SK-N-SH (cell line): ENCODE measurements at regions not wholly inside any gene's neighbourhood (a gene's known extent, or its start where the extent isn't known, plus 50 kb on each side); places are given as distances from the start of the nearest gene placed in this dataset.

Experiments
- CTCF ChIA-PET: fragments of 300-600, 350-600 bp; formaldehyde crosslinking; extraction: SDS; loops from one replicate; lab custom pipeline; 2021; lab: Yijun Ruan, JAX
- POLR2A ChIA-PET: fragments of 350-600 bp; sonication (Branson Sonifier 250); formaldehyde crosslinking; extraction: SDS; loops from one replicate; lab custom pipeline; 2020; ENCODE audit warnings: antibody characterized with exemption, inconsistent platforms; lab: Yijun Ruan, JAX
- DNase-seq: peaks from one replicate; pipeline ENCODE4 v3.0.0; 2012
- H2AFZ ChIP-seq: fragments of 200-600 bp; sonication (generic); 2 replicates; pipeline ENCODE4 v1.8.1; 2016; ENCODE audit warnings: antibody characterized with exemption, mild to moderate bottlenecking, low read depth
- H3F3A ChIP-seq: fragments of 200-600 bp; sonication (generic); replicated peaks from 2 replicates; pipeline ENCODE3; 2016; ENCODE audit warnings: antibody characterized with exemption, mild to moderate bottlenecking; ENCODE audit not compliant: insufficient read depth
- H3K27ac ChIP-seq, 2 experiments: fragments of 200-500 bp in 1 of 2; fragments of 200-600 bp in 1 of 2; sonication (Bioruptor generic) in 1 of 2; sonication (generic), shearing (Covaris generic) in 1 of 2; 2 replicates each; pipeline versions ENCODE4 v1.5.1 to v1.6.1; 2014 to 2016; ENCODE audit warnings: low read depth in 2 of 2, inconsistent platforms in 1 of 2, low read length in 1 of 2, mild to moderate bottlenecking in 1 of 2, mixed read lengths in 1 of 2
- H3K27me3 ChIP-seq: fragments of 200-600 bp; sonication (generic), shearing (Covaris generic); 2 replicates; pipeline ENCODE4 v1.6.1; 2016; ENCODE audit warnings: mixed run types; ENCODE audit not compliant: insufficient read depth
- H3K36me3 ChIP-seq, 2 experiments: fragments of 200-500 bp in 1 of 2; fragments of 200-600 bp in 1 of 2; sonication (Bioruptor generic) in 1 of 2; sonication (generic) in 1 of 2; replicated peaks in 1 of 2; 2 replicates each; pipeline versions ENCODE3 to v1.5.1; 2014 to 2016; ENCODE audit warnings: low read length in 1 of 2, mild to moderate bottlenecking in 1 of 2; ENCODE audit not compliant: insufficient read depth in 2 of 2, control insufficient read depth in 1 of 2
- H3K4me1 ChIP-seq, 2 experiments: fragments of 200-500 bp in 1 of 2; fragments of 200-600 bp in 1 of 2; sonication (Bioruptor generic) in 1 of 2; sonication (generic), shearing (Covaris generic) in 1 of 2; 2 replicates each; pipeline versions ENCODE4 v1.5.1 to v1.6.1; 2014 to 2016; ENCODE audit warnings: low read depth in 1 of 2, low read length in 1 of 2, mixed run types in 1 of 2; ENCODE audit not compliant: insufficient read depth in 2 of 2, control insufficient read depth in 1 of 2
- H3K4me2 ChIP-seq: fragments of 200-600 bp; sonication (generic), shearing (Covaris generic); 2 replicates; pipeline ENCODE4 v1.6.1; 2017; ENCODE audit warnings: mixed run types
- H3K4me3 ChIP-seq, 2 experiments: fragments of 200-500 bp in 1 of 2; fragments of 200-600 bp in 1 of 2; sonication (Bioruptor generic) in 1 of 2; sonication (generic), shearing (Covaris generic) in 1 of 2; 2 replicates each; pipeline versions ENCODE4 v1.5.1 to v1.8.1; 2014 to 2016; ENCODE audit warnings: low read depth in 2 of 2, inconsistent platforms in 1 of 2, low read length in 1 of 2, mild to moderate bottlenecking in 1 of 2, mixed read lengths in 1 of 2, moderate library complexity in 1 of 2
- H3K79me2 ChIP-seq: fragments of 200-600 bp; sonication (generic); 2 replicates; pipeline ENCODE4 v1.8.1; 2017; ENCODE audit warnings: mild to moderate bottlenecking; ENCODE audit not compliant: insufficient read depth
- H3K9ac ChIP-seq: fragments of 200-600 bp; sonication (generic); 2 replicates; pipeline ENCODE4 v1.6.1; 2017; ENCODE audit warnings: mixed run types
- H3K9me2 ChIP-seq: fragments of 200-600 bp; sonication (generic); 2 replicates; pipeline ENCODE4 v1.6.1; 2017; ENCODE audit warnings: mixed run types
- H3K9me3 ChIP-seq: fragments of 200-600 bp; sonication (generic); 2 replicates; pipeline ENCODE4 v1.6.1; 2017; ENCODE audit warnings: mixed run types, mild to moderate bottlenecking, moderate library complexity
- H4K20me1 ChIP-seq: fragments of 200-600 bp; sonication (generic); 2 replicates; pipeline ENCODE4 v1.6.1; 2017; ENCODE audit warnings: mild to moderate bottlenecking, mixed run types; ENCODE audit not compliant: insufficient read depth
- ELF1 ChIP-seq: IDR thresholded peaks from 2 replicates; pipeline ENCODE4 v1.4.0; 2012
- EZH2phosphoT487 ChIP-seq: fragments of 200-600 bp; sonication (generic); IDR thresholded peaks from 2 replicates; pipeline ENCODE4 v1.6.1; 2017; ENCODE audit warnings: low read depth, mixed run types, mild to moderate bottlenecking, antibody characterized with exemption, moderate library complexity, borderline replicate concordance
- FOXJ3 ChIP-seq: sonication (generic); formaldehyde crosslinking; IDR thresholded peaks from 2 replicates; pipeline ENCODE4 v1.5.1; 2020; ENCODE audit warnings: mild to moderate bottlenecking, missing genetic modification reagents
- JUND ChIP-seq: IDR thresholded peaks from 2 replicates; pipeline ENCODE4 v1.4.0; 2012
- MXI1 ChIP-seq: IDR thresholded peaks from 2 replicates; pipeline ENCODE4 v1.6.1; 2012; ENCODE audit warnings: mild to moderate bottlenecking, low read depth, low read length, improper control_type of control experiment
- RAD21 ChIP-seq: IDR thresholded peaks from 2 replicates; pipeline ENCODE4 v1.6.1; 2012; ENCODE audit warnings: mild to moderate bottlenecking, low read length
- RXRA ChIP-seq: IDR thresholded peaks from 2 replicates; pipeline ENCODE4 v1.4.0; 2012; ENCODE audit warnings: low read depth, mild to moderate bottlenecking, borderline replicate concordance
- SMC3 ChIP-seq: IDR thresholded peaks from 2 replicates; pipeline ENCODE4 v1.6.1; 2012; ENCODE audit warnings: low read depth, low read length, improper control_type of control experiment
- YY1 ChIP-seq: IDR thresholded peaks from 2 replicates; pipeline ENCODE4 v1.4.0; 2012; ENCODE audit warnings: low read depth, mild to moderate bottlenecking
- whole genome bisulfite sequencing: methylation state at CpG from one replicate; pipeline ENCODE4 v1.1.6; 2017; ENCODE audit warnings: low lambda C conversion rate; 5-methylcytosine and 5-hydroxymethylcytosine counted together
- TF ChIP-seq, protein P1 (sequence below): IDR thresholded peaks from 2 replicates; pipeline ENCODE4 v1.4.0; 2012; ENCODE audit warnings: low read depth
- TF ChIP-seq, protein P2 (sequence below): fragments of 200-600 bp; sonication (generic); IDR thresholded peaks from 2 replicates; pipeline ENCODE4 v1.6.1; 2017; ENCODE audit warnings: antibody characterized with exemption, mild to moderate bottlenecking, moderate library complexity

DNA sequence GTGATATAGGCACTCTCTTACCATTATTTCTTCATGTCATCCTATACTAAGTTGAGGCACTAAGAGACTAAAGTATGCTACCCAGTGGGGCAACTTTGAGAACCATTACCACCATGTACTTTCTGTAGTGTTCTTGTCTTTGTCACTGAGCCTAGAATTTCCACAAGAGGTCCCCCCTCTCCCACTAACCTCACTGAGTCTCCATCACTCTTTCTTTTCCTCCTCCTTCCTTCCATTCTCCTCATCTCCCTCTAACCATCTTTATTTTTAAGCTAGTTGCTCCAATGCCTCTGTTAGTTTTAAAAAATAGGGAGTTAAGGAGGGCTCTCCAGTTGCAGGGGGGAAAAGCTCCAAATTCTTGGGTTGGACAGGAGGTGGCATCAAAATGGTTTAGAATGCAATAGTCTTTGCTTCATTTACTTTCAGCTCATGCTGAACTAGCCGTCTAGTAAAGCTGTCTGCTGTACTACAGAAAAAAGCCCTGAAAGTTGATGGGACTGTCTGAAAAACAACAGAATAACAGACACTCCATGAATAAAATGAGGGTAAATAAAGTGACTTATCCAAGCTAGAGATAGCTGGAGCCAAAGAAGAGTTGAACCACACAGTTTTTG lies 85.1 kb upstream of the MYRIP start:
- Histone ChIP-seq H3K9ac (no peak overlapping the region), H2AFZ (no peak overlapping the region), H4K20me1 (no peaks in the 10 kb centered on the region), H3K4me1 (peaks cover 0 to 8% of the 10 kb centered on the region in 2 experiments; a peak in 2 of 4 replicates), H3F3A (peaks cover 5% of the 10 kb centered on the region), H3K36me3 (no peaks in the 10 kb centered on the region), H3K79me2 (no peaks in the 10 kb centered on the region), H3K9me3 (no peaks in the 10 kb centered on the region), H3K4me3 (no peak overlapping the region), H3K27ac (no peak overlapping the region), H3K9me2 (no peaks in the 10 kb centered on the region), H3K4me2 (no peak overlapping the region), H3K27me3 (no peaks in the 10 kb centered on the region)
- DNase-seq: peak; percentile 17
- TF ChIP-seq, protein P1, sequence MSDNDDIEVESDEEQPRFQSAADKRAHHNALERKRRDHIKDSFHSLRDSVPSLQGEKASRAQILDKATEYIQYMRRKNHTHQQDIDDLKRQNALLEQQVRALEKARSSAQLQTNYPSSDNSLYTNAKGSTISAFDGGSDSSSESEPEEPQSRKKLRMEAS: no peak
- TF ChIP-seq JUND (no peak), SMC3 (peak; percentile 36; the same call in 1 of the 2 replicates), RAD21 (peak; percentile 67), YY1 (no peak), MXI1 (no peak)
- TF ChIP-seq, protein P2, sequence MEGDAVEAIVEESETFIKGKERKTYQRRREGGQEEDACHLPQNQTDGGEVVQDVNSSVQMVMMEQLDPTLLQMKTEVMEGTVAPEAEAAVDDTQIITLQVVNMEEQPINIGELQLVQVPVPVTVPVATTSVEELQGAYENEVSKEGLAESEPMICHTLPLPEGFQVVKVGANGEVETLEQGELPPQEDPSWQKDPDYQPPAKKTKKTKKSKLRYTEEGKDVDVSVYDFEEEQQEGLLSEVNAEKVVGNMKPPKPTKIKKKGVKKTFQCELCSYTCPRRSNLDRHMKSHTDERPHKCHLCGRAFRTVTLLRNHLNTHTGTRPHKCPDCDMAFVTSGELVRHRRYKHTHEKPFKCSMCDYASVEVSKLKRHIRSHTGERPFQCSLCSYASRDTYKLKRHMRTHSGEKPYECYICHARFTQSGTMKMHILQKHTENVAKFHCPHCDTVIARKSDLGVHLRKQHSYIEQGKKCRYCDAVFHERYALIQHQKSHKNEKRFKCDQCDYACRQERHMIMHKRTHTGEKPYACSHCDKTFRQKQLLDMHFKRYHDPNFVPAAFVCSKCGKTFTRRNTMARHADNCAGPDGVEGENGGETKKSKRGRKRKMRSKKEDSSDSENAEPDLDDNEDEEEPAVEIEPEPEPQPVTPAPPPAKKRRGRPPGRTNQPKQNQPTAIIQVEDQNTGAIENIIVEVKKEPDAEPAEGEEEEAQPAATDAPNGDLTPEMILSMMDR: peak; percentile 50
- ChIA-PET CTCF (interaction anchor here (0.7 to 4.3 kb wide), 17 partner anchors 19 to 593 kb away, joined by 3 to 58 read pairs (median 3); no protein-coding TSS in a partner anchor), POLR2A (no interaction called here)
- WGBS: 70% methylated on average over 1 of the region's 1 CpG

DNA sequence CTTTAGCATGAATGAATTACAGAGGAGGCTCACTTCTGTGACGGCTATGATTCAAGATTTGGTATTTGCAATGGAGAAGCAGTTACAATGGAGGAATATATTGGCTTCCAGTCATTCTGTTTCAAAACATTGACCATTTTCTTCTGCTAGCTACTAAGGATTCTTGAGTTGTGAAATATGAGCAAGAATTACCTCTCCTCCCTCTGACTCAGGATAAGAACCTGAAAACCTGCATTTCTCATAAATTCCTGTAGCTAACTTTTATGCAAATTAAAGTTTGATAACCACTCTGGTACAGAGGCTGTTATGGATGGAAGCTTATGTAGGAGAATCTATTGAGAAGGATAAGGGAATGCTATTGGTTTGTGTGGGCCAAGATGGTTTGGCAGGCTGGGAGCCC lies 84.1 kb upstream of the MYRIP start:
- H3K36me3 ChIP-seq: no peaks in the 10 kb centered on the region
- DNase-seq: no peak
- H3K4me2 ChIP-seq: no peak overlapping the region
- ChIA-PET POLR2A (no interaction called here), CTCF (interaction anchor here (0.6 to 4.3 kb wide), 6 partner anchors 19 to 592 kb away, joined by 3 to 58 read pairs (median 7); no protein-coding TSS in a partner anchor)
- H4K20me1 ChIP-seq: no peaks in the 10 kb centered on the region
- no peaks in the 10 kb centered on the region for H3K9me3 ChIP-seq
- WGBS: 50% methylated on average over 1 of the region's 1 CpG
- no peak overlapping the region for H3K27ac ChIP-seq
- no peak overlapping the region for H3K4me3 ChIP-seq
- no peaks in the 10 kb centered on the region for H3K27me3 ChIP-seq
- H3F3A ChIP-seq: peaks cover 4% of the 10 kb centered on the region
- H3K9ac ChIP-seq: no peak overlapping the region
- no peak overlapping the region for H2AFZ ChIP-seq
- H3K4me1 ChIP-seq: peaks cover 0 to 8% of the 10 kb centered on the region in 2 experiments; a peak in 2 of 4 replicates
- no peak for TF ChIP-seq ELF1
- TF ChIP-seq RXRA: no peak
- TF ChIP-seq, protein P1: no peak
- no peak for TF ChIP-seq EZH2phosphoT487
- no peak for TF ChIP-seq FOXJ3
- H3K9me2 ChIP-seq: no peaks in the 10 kb centered on the region
- no peaks in the 10 kb centered on the region for H3K79me2 ChIP-seq
